GM12874 (cell line): ENCODE measurements at regions not wholly inside any gene's neighbourhood (a gene's known extent, or its start where the extent isn't known, plus 50 kb on each side); places are given as distances from the start of the nearest gene placed in this dataset.

ENCODE experiments used
- TF ChIP-seq, protein P1 (sequence below): IDR thresholded peaks from 2 replicates; pipeline ENCODE4 v1.5.1; 2011; ENCODE audit warnings: low read depth, mild to moderate bottlenecking, control low read depth, low read length, moderate library complexity; ENCODE audit not compliant: insufficient read depth

DNA sequence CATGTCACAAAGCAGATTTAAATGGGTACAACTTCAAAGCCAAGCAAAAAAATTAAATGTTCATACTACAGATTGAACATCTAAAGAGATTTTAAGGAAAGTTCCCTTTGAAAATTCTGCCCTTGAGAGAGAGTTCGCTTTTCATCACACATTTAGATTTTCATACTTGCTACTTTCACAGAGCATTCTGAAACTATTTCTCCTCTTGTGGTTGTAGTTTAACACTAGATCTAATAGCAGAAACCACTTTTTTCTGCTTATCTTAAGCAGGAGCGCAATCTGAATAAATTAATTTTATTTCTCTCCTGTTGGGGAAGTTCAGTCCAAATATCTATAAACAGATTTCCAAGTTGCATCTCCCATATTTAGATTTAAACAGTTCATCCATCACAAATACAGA, 173.3 kb upstream of the RASA1 start:
- TF ChIP-seq, protein P1, sequence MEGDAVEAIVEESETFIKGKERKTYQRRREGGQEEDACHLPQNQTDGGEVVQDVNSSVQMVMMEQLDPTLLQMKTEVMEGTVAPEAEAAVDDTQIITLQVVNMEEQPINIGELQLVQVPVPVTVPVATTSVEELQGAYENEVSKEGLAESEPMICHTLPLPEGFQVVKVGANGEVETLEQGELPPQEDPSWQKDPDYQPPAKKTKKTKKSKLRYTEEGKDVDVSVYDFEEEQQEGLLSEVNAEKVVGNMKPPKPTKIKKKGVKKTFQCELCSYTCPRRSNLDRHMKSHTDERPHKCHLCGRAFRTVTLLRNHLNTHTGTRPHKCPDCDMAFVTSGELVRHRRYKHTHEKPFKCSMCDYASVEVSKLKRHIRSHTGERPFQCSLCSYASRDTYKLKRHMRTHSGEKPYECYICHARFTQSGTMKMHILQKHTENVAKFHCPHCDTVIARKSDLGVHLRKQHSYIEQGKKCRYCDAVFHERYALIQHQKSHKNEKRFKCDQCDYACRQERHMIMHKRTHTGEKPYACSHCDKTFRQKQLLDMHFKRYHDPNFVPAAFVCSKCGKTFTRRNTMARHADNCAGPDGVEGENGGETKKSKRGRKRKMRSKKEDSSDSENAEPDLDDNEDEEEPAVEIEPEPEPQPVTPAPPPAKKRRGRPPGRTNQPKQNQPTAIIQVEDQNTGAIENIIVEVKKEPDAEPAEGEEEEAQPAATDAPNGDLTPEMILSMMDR: no peak

DNA sequence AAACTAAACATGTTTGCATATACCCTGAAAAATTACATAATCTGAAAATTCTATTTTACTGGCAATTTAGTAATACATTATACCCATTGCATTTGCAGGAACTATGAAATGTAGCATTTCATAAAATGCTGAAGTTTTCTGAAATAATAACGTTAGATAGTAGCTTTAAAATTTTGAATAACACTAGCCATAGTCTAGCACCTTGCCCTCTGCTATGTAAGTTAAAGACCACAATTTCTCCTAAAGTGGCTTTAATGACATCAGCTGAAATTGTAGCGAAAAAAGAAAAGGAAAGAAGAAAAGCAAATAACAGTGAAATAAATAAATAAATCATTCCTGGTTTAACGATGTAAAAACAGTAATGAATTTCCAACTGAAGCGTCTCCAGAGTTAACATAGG, 172.8 kb upstream of the RASA1 start:
- TF ChIP-seq, protein P1: no peak

DNA sequence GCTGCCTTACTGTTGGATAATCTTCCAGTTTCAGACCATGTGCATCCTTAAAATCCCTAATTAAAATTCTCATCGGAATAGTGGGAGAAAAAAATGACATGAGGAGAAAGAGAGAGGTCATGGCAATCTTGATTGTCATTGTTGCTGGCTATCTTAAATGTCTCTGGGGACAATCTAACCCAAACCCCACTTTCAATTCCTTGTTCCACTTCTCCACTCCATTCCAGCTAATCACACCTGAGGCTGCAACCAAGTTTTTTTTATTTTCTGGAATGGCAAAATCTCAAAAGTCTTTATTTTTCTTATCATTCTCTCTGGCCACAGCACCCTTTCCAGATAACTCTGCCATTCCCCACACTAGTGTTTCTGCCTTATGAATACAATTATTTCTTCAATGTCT, 171.9 kb upstream of the RASA1 start:
- TF ChIP-seq, protein P1: no peak

DNA sequence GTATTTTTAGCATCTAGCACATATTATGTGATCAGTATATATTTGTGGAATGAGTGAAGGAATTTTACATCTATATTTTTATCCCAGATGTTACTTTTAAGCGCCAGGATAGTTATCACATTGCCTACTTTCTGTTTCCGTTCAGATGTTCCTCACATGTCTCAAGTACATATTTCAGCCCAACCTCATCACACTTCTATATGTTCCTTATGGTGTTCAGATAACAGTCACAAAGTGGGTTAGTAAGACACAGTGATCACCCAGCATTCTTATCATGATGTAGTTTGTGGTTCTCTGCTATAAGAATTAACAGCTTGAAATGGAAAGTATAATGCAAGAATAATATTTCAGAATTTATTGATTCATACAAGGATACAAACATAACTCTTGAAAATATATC, 170.0 kb upstream of the RASA1 start:
- TF ChIP-seq, protein P1: no peak

DNA sequence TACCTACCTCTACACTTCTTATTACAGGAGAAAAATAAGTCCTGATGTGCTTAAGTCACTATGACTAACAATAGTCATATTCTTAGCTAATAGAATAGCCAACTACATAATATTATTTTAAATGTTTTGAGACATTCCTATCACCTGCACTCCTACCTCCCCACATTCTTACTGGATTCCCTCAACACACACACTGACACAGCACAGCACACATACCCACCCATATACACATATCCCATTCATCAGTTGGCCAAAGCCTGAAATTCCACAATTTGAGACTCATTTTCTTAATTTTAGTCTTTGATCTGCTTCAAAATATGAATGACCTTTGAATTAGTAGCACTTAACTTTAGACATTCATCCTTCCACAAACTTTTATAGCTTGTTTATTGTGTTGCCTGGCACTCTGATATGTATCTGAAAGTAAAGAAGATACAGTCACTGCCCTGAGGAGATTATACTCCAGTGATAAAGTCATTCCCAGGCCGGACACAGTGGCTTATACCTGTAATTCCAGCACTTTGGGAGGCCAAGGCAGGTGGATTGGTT, 168.3 kb upstream of the RASA1 start:
- TF ChIP-seq, protein P1: no peak

DNA sequence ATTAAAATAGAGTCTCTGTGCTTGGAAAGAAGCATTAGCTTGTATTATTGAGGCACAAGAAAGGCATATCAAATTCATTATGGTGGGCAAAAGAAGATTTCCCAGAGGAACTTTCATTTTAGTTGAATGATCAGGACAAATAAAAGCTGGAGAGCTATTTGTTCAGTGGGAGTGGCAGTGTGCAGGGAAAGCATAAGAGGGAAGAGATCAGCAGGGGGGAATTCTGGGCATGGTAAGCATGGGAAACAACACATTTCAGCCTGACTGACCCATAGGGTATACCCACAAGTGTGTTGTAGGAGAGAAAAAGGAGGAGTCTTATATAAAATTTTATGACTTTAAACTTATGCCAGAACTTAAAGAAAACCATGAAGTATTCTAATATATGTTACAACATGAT, 167.7 kb upstream of the RASA1 start:
- TF ChIP-seq, protein P1: no peak

DNA sequence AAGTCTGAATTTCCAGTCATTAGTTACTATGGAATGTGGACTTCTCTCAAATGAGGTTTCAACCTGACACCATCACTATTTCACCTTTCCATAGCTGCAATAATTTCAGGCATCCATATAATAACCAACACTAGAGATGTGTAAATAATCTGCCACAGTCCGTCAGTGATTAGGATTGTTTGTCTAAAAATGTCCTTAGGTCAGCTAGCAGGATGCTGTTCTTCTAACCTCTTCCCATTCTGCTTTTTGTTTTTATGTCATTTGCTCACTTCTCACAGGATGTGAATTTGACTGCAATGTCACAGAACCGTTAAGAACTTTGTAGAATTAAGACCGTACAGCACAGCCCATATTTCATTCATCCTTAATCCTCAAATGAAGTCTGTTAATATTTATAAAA, 166.4 kb upstream of the RASA1 start:
- TF ChIP-seq, protein P1: no peak
